ENCODE measurements at regions not wholly inside any gene's neighbourhood (a gene's known extent, or its start where the extent isn't known, plus 50 kb on each side); places are given as distances from the start of the nearest gene placed in this dataset.
"Not testable (repeated sequence)": the region's sequence is repeated elsewhere in the genome, so short reads cannot be mapped to it uniquely, and the experiment has no call there.

DNA sequence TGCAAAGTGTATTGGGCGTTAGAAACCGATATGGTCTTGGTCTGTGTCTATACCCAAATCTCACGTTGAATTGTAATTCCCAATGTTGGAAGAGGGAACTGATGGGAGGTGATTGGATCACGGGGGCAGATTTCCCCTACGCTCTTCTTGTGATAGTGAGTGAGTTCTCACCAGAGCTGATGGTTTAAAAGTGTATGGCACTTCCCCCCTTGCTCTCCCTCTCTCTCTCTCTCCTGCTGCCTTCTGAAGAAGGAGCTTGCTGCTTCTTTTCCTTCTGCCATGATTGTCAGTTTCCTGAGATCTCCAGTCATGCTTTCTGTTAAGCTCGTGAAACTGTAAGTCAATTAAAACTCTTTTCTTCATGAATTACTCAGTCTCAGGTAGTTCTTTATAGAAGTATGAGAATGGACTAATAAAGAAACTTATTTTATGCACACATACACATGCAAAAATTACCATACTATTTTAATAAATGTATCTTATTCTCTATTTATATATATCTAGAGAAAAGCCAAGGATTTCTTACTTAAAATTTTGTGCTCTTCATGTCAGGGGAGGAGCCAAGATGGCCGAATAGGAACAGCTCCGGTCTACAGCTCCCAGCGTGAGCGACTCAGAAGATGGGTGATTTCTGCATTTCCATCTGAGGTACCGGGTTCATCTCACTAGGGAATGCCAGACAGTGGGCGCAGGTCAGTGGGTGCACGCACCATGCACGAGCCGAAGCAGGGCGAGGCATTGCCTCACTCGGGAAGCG is 1891.0 kb upstream of the FLRT2 start:
- DNase-seq, result no peak

- not testable (repeated sequence) for DNase-seq
These were observed 1890.5 kb upstream of the FLRT2 start for GRCh38 chr14:83639505-83639875.

- DNase-seq, result no peak
These were observed 1883.7 kb upstream of the FLRT2 start for GRCh38 chr14:83646228-83646627.

DNA sequence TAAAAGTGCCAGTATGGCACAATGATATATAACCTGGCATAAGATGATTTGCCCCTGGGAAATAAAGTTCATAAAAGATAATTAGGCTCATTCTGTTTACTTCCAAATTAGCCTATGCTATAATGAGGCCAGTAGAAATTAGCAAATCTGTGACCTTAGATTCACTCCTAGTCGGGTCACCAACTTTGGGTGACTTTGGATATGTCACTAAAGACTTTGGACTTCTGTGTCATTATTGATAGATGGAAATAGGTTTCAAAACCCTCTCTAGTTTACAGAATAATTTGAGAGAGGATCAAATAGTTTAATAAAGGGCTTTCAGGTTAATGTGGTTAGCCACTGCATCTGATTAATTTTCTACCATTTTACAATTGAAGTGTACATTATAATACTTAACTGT is 1869.3 kb upstream of the FLRT2 start:
- DNase-seq, result no peak

GRCh38 chr14:83664389-83664788 is 1865.6 kb upstream of the FLRT2 start:
- DNase-seq, result no peak

DNA sequence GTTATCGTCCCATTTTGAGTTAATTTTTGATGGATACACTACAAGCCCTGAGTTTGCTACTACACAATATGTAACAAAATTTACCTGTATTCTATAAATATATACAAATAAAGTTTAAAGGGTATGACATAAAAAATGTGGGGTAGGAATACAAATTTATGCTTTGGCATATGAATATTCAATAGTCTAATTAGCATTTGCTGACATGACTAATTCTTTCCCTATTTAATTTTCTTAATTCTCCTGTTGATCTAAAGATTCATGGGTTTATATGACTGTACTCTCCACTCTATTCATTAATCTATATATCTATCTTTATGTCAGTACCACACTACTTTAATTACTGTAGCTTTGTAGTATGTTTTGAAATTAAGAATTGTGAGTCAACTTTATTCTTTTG is 1840.7 kb upstream of the FLRT2 start:
- DNase-seq, result no peak

GRCh38 chr14:83697099-83697498 is 1832.8 kb upstream of the FLRT2 start:
- no peak for DNase-seq

DNA sequence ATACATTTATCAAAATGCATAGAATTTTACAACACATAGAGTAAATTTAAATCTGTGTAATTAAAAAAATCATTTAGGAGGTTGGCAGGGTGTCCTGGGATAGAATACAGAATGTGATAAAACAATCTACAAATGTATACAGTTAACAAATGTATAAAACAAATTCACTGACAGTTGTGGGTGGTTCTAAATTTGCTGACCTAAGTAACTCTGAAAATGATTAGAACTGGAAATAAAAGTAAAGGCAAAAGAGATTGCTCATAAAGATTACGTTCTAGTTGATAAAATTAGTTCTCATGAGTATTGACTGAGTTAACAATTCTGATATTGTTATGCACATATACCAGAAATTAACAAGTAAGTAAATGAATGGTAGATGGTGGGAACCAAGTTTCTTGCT is 1827.3 kb upstream of the FLRT2 start:
- no peak for DNase-seq

- no peak for DNase-seq
These were observed 1823.6 kb upstream of the FLRT2 start for GRCh38 chr14:83706231-83706954.

DNA sequence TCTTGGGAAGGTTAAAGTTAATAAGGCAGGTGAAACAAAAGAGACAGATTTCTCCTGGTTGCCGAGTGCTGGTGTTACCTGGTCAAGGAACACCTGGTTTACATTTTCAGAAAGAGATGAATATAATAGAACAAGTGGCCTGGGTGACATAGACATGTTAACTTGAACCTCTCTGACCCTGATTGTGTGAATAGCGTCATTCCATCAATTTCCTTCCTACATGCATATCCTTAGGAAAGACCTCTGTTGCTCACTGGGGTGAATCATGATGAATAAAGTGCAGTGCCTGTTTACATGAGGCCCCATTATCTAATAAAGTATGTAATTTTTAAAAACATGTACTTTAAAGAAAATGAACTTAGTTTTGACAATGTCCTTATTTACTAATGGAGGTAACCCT is 1822.9 kb upstream of the FLRT2 start:
- no peak for DNase-seq

GRCh38 chr14:83709116-83709515 is 1820.8 kb upstream of the FLRT2 start:
- DNase-seq, result no peak

GRCh38 chr14:83711046-83711445 is 1818.9 kb upstream of the FLRT2 start:
- DNase-seq, result no peak

DNA sequence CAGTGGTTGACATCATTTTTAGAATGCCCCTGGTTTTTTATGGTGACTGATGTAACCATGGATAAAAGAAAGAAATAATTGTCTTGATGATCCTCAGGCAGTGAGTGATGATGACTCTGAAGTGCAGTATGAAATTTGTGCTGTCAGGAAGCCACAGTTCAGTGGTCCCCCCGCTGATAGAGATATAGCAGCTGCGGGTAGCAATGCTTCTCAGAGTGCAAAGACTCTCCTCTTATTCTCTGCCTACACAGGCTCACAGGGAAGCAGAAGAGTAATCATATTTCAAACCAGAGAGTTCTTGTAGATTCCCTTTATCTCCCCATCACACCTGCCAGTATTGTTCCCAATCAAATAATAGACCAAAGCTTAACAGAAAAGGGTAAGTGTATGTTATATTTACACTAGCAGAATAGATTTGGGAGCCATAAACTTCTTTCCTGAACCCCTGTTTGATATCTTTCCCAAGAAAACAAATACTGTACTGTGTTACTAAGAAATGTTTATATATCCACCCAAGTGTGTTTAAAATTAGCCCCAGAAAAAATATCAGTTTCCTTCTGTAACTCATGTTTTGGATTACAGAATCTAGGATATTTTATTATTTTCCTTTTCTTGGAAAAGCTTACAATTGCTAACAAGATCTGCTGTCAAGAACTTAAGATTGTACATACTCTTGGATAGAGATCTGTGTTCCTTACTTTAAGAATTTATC is 1817.4 kb upstream of the FLRT2 start:
- no peak for DNase-seq

GRCh38 chr14:83713732-83714131 is 1816.2 kb upstream of the FLRT2 start:
- DNase-seq, result no peak

DNA sequence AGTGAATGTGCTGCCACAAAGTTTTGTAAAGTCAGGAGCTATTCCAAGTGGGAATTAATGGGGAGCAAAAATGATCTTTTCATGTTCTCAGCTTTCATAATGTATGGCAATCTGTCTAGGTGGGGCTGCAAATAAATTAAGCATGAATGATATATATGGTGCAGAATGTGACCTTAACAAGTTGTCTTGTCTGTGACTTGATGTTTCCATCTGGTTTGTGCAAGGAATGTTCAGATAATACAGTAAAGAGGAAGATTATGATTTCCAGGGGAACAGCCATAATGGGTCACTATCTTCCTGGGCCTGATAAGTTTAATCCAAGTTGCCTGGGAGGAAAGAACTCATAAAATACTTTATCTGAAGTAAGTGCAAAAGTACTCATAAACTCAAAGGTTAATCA is 1815.8 kb upstream of the FLRT2 start:
- no peak for DNase-seq

GRCh38 chr14:83719435-83719834 is 1810.5 kb upstream of the FLRT2 start:
- DNase-seq, result not testable (repeated sequence)

DNA sequence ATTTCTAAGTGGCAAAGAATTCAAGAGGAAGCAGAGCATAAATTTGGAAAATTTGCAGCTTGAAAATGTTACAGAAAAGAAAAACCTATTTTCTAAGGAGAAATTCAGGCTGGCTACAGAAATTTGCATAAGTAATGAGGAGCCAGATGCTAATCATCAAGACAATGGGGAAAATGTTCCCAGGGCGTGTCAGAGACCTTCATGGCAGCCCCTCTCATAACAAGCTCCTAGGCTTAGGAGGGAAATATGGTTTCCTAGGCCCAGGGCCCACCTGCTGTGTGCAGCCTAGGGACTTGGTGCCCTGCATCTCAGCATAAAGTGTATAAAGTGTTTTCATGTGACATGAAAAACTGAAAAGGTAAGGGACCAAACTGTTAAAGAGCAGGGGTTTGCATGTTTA is 1796.3 kb upstream of the FLRT2 start:
- DNase-seq, result no peak

DNA sequence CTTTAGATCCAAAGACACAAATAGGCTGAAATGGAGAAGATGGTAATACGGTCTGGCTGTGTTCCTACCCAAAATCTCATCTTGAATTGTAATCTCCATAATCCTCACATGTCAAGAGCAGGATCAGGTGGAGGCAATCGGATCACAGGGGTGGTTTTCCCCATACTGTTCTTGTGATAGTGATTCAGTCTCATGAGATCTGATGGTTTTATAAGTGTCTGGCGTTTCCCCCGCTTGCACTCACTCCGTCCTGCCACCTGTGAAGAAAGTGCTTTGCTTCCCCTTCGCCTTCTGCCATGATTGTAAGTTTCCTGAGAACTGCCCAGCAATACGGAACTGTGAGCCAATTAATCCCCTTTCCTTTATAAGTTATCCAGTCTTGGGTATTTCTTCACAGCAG is 1795.5 kb upstream of the FLRT2 start:
- no peak for DNase-seq

GRCh38 chr14:83741269-83741668 is 1788.7 kb upstream of the FLRT2 start:
- DNase-seq, result no peak

- DNase-seq, result no peak
These were observed 1785.7 kb upstream of the FLRT2 start for GRCh38 chr14:83744224-83744623.

DNA sequence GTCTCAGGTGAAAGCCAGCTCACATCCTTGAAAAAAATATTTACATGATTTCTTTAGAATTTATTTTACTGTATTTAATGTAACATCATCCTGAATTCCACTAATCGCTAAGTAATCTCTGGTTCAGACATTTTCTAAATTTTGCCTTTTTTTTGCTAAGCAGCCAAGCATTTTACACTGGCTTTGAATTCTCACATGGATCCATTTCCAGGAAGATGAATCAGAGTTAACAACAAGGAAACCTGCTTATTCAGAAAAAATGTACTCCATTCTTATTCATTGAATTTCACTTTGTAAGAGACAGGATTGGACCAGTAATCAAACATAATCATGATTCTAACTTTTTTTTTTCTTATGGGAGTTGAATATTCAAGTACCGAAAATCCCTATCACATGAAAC is 1785.1 kb upstream of the FLRT2 start:
- no peak for DNase-seq

GRCh38 chr14:83746336-83746735 is 1783.6 kb upstream of the FLRT2 start:
- DNase-seq, result no peak

DNA sequence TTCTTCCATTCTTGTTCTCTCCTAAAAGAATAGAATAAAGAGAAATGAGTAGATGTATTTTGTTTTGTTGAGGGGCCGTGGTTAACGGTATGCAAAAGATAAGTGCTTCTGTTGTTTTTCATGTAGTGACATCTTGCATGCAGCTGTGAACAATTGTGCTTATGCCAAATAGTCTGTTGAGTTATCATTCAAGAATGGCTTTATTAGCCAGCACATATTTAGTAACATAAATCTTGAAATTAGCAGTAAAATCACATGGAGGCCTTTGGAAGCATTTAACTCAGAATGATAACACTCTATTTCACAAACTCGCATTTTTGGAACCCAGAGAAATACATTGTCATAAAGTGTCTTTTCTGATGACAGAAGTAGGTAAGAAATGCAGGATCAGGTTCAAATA is 1772.0 kb upstream of the FLRT2 start:
- no peak for DNase-seq
